GM23248 (cell line): ENCODE measurements at regions not wholly inside any gene's neighbourhood (a gene's known extent, or its start where the extent isn't known, plus 50 kb on each side); places are given as distances from the start of the nearest gene placed in this dataset.

Source experiments
- DNase-seq: peaks from one replicate; pipeline ENCODE4 v3.0.0-alpha.2; 2015
- H2AFZ ChIP-seq: fragments of 200-600 bp; sonication (generic); 2 replicates; pipeline ENCODE4 v1.6.1; 2016; ENCODE audit warnings: antibody characterized with exemption
- H3F3A ChIP-seq: fragments of 200-600 bp; sonication (generic); 2 replicates; pipeline ENCODE4 v1.6.1; 2016; ENCODE audit warnings: mild to moderate bottlenecking, antibody characterized with exemption, mixed run types; ENCODE audit not compliant: insufficient read depth
- H3K27ac ChIP-seq: fragments of 200-600 bp; sonication (generic); 2 replicates; pipeline ENCODE4 v1.5.1; 2016; ENCODE audit warnings: mild to moderate bottlenecking
- H3K27me3 ChIP-seq: fragments of 200-600 bp; sonication (generic); replicated peaks from 2 replicates; pipeline ENCODE4 v1.6.1; 2016; ENCODE audit warnings: mild to moderate bottlenecking; ENCODE audit not compliant: insufficient read depth
- H3K36me3 ChIP-seq: fragments of 200-600 bp; sonication (generic); 2 replicates; pipeline ENCODE4 v1.6.1; 2016; ENCODE audit warnings: low read depth, mild to moderate bottlenecking
- H3K4me1 ChIP-seq: fragments of 200-600 bp; sonication (generic); 2 replicates; pipeline ENCODE4 v1.6.1; 2016; ENCODE audit warnings: mild to moderate bottlenecking; ENCODE audit not compliant: insufficient read depth
- H3K4me2 ChIP-seq: fragments of 200-600 bp; sonication (generic); one replicate; pipeline ENCODE4 v1.6.1; 2016; ENCODE audit warnings: mild to moderate bottlenecking; ENCODE audit not compliant: unreplicated experiment
- H3K4me3 ChIP-seq: fragments of 200-600 bp; sonication (generic); 2 replicates; pipeline ENCODE4 v1.5.1; 2016; ENCODE audit warnings: mild to moderate bottlenecking
- H3K79me2 ChIP-seq: fragments of 200-600 bp; sonication (generic); 2 replicates; pipeline ENCODE4 v1.6.1; 2016; ENCODE audit warnings: mild to moderate bottlenecking; ENCODE audit not compliant: insufficient read depth
- H3K9ac ChIP-seq: fragments of 200-600 bp; sonication (generic); 2 replicates; pipeline ENCODE4 v1.6.1; 2016; ENCODE audit warnings: mild to moderate bottlenecking
- H3K9me2 ChIP-seq: fragments of 200-600 bp; sonication (generic); 2 replicates; pipeline ENCODE4 v1.6.1; 2016; ENCODE audit warnings: mixed run types, mild to moderate bottlenecking, moderate library complexity; ENCODE audit not compliant: insufficient read depth
- H3K9me3 ChIP-seq: fragments of 200-600 bp; sonication (generic); one replicate; pipeline ENCODE4 v1.6.1; 2017; ENCODE audit warnings: low read depth
- H4K20me1 ChIP-seq: fragments of 200-600 bp; sonication (generic); 2 replicates; pipeline ENCODE4 v1.6.0; 2016; ENCODE audit not compliant: insufficient read depth
- EZH2 ChIP-seq: fragments of 200-600 bp; sonication (generic); IDR thresholded peaks from 2 replicates; pipeline ENCODE4 v1.6.1; 2018; ENCODE audit warnings: antibody characterized with exemption, mild to moderate bottlenecking; ENCODE audit not compliant: insufficient read depth, poor library complexity, severe bottlenecking
- EZH2phosphoT487 ChIP-seq: fragments of 200-600 bp; sonication (generic); IDR thresholded peaks from 2 replicates; pipeline ENCODE4 v1.6.1; 2018; ENCODE audit warnings: antibody characterized with exemption, moderate library complexity, mild to moderate bottlenecking, low read depth; ENCODE audit not compliant: insufficient read depth
- WGBS, 2 experiments: methylation state at CpG; one replicate each; pipeline ENCODE4 v1.1.6; 2015 to 2017; ENCODE audit warnings: low lambda C conversion rate in 2 of 2, low coverage in 1 of 2; ENCODE audit errors: missing lambda C conversion rate in 2 of 2; 5-methylcytosine and 5-hydroxymethylcytosine counted together
- in situ Hi-C: fragments of 300-500 bp; cut with MboI; formaldehyde crosslinking; loops from 2 replicates; pipeline ENCODE4 v1.15.0; 2020

GRCh38 chr6:145116591-145117178, 618.6 kb downstream of the EPM2A start:
- TF ChIP-seq EZH2 (no peak), EZH2phosphoT487 (no peak)
- Histone ChIP-seq H3K4me1 (peaks cover 8% of the 10 kb centered on the region), H3K9me2 (no peaks in the 10 kb centered on the region), H3K27me3 (no peaks in the 10 kb centered on the region), H3K27ac (no peak overlapping the region), H4K20me1 (no peaks in the 10 kb centered on the region), H3K36me3 (no peaks in the 10 kb centered on the region), H3K4me2 (no peak overlapping the region), H2AFZ (no peak overlapping the region), H3K9me3 (no peaks in the 10 kb centered on the region), H3K4me3 (no peak overlapping the region), H3F3A (no peaks in the 10 kb centered on the region), H3K9ac (no peak overlapping the region), H3K79me2 (no peaks in the 10 kb centered on the region)
- in situ Hi-C loops, result no loop called here
- DNase-seq, result no peak
- WGBS, 2 experiments, result 81 to 87% methylated on average over 8 of the region's 8 CpGs

- no peaks in the 10 kb centered on the region for H3K27me3 ChIP-seq
- 78 to 82% methylated on average over 4 of the region's 4 CpGs for WGBS, 2 experiments
Measured at GRCh38 chr6:145118224-145118623, 617.1 kb downstream of the EPM2A start.

DNA sequence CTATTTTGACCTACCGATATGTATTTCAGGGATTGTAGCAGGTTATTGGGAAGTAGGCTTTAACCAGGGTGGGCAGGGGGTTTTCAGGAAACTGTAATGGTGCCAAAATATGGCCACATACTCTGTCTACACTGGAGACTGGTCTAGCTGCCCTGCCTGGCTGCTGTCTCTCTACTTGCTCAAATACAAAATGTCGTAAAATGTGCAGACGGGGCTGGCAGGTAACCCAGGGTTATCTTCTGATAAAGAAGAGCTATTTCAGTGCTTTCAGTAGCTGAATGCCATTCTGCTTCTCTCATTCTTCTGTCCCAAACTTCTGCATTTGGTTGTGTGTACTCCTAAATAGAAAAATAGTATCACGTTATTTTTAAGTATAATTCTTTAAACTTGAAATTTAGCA, 616.2 kb downstream of the EPM2A start:
- no peaks in the 10 kb centered on the region for H4K20me1 ChIP-seq
- no peak overlapping the region for H3K4me3 ChIP-seq
- no peak for DNase-seq
- no peaks in the 10 kb centered on the region; the same call in 1 of the 2 replicates for H3K4me1 ChIP-seq
- H3K9me3 ChIP-seq, result peaks cover 5% of the 10 kb centered on the region
- H3K27ac ChIP-seq, result no peak overlapping the region
- H2AFZ ChIP-seq, result no peak overlapping the region
- in situ Hi-C loops, result no loop called here
- H3K36me3 ChIP-seq, result no peaks in the 10 kb centered on the region
- H3K79me2 ChIP-seq, result no peaks in the 10 kb centered on the region
- 84 to 89% methylated on average over 4 of the region's 4 CpGs for WGBS, 2 experiments
- H3K27me3 ChIP-seq, result no peaks in the 10 kb centered on the region
- H3K9me2 ChIP-seq, result no peaks in the 10 kb centered on the region
- TF ChIP-seq EZH2phosphoT487 (no peak), EZH2 (no peak)
- H3F3A ChIP-seq, result no peaks in the 10 kb centered on the region
- no peak overlapping the region for H3K4me2 ChIP-seq
- H3K9ac ChIP-seq, result no peak overlapping the region

More at GRCh38 chr6:145118224-145118623, 617.1 kb downstream of the EPM2A start:
- H3K79me2 ChIP-seq, result no peaks in the 10 kb centered on the region
- no peak for DNase-seq
- no peaks in the 10 kb centered on the region; the same call in 1 of the 2 replicates for H3K4me1 ChIP-seq
- TF ChIP-seq EZH2 (no peak), EZH2phosphoT487 (no peak)
- no peak overlapping the region for H3K4me2 ChIP-seq
- H3K9me3 ChIP-seq, result peaks cover 5% of the 10 kb centered on the region
- no peak overlapping the region for H3K4me3 ChIP-seq
- H3F3A ChIP-seq, result no peaks in the 10 kb centered on the region
- no peaks in the 10 kb centered on the region for H3K9me2 ChIP-seq
- in situ Hi-C loops, result no loop called here
- no peak overlapping the region for H3K9ac ChIP-seq
- no peaks in the 10 kb centered on the region for H3K36me3 ChIP-seq
- no peaks in the 10 kb centered on the region for H4K20me1 ChIP-seq
- H3K27ac ChIP-seq, result no peak overlapping the region
- H2AFZ ChIP-seq, result no peak overlapping the region

DNA sequence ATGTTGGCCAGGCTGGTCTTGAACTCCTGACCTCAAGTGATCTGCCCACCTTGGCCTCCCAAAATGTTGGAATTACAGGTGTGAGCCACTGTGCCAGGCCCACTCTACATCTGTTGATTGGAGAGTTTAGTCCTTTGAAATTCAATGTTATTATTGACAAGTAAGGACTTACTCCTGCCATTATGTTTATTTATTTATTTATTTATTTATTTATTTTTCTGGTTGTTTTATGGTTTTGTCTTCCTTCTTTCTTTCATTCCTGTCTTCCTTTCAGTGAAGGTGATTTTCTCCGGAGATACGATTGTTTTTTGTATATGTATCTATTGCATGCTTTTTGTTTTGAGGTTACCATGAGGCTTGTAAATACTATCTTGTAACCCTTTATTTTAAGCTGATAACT, 602.6 kb downstream of the EPM2A start:
- WGBS, 2 experiments, result 87 to 92% methylated on average over 2 of the region's 2 CpGs
- H3K4me1 ChIP-seq, result no peaks in the 10 kb centered on the region
- no peak for DNase-seq
- H4K20me1 ChIP-seq, result no peaks in the 10 kb centered on the region
- H3K4me2 ChIP-seq, result no peak overlapping the region
- H3K4me3 ChIP-seq, result no peak overlapping the region
- no peak overlapping the region for H3K27ac ChIP-seq
- H3K36me3 ChIP-seq, result no peaks in the 10 kb centered on the region
- H3K27me3 ChIP-seq, result no peaks in the 10 kb centered on the region
- no peaks in the 10 kb centered on the region for H3F3A ChIP-seq
- no peaks in the 10 kb centered on the region for H3K9me3 ChIP-seq
- no peaks in the 10 kb centered on the region for H3K9me2 ChIP-seq
- H3K79me2 ChIP-seq, result no peaks in the 10 kb centered on the region
- H2AFZ ChIP-seq, result no peak overlapping the region
- no peak overlapping the region for H3K9ac ChIP-seq
- in situ Hi-C loops, result no loop called here
- TF ChIP-seq EZH2phosphoT487 (no peak), EZH2 (no peak)

- H3K4me1 ChIP-seq, result no peaks in the 10 kb centered on the region
- no peaks in the 10 kb centered on the region for H3F3A ChIP-seq
- H3K9me2 ChIP-seq, result no peaks in the 10 kb centered on the region
- in situ Hi-C loops, result no loop called here
- H3K27me3 ChIP-seq, result no peaks in the 10 kb centered on the region
- no peaks in the 10 kb centered on the region for H3K36me3 ChIP-seq
- no peaks in the 10 kb centered on the region for H3K9me3 ChIP-seq
- TF ChIP-seq EZH2 (no peak), EZH2phosphoT487 (no peak)
- no peak overlapping the region for H3K27ac ChIP-seq
- H3K79me2 ChIP-seq, result no peaks in the 10 kb centered on the region
- no peak overlapping the region for H3K9ac ChIP-seq
- no peaks in the 10 kb centered on the region for H4K20me1 ChIP-seq
- no peak overlapping the region for H2AFZ ChIP-seq
- no peak for DNase-seq
- H3K4me2 ChIP-seq, result no peak overlapping the region
- no peak overlapping the region for H3K4me3 ChIP-seq
- WGBS, 2 experiments, result 75 to 79% methylated on average over 6 of the region's 6 CpGs
Measured at GRCh38 chr6:145135702-145136101, 599.6 kb downstream of the EPM2A start.
